GM12874 (cell line): ENCODE measurements at regions not wholly inside any gene's neighbourhood (a gene's known extent, or its start where the extent isn't known, plus 50 kb on each side); places are given as distances from the start of the nearest gene placed in this dataset.

ENCODE experiments used
- CTCF ChIP-seq: IDR thresholded peaks from 2 replicates; pipeline ENCODE4 v1.5.1; 2011; ENCODE audit warnings: low read depth, mild to moderate bottlenecking, control low read depth, low read length, moderate library complexity; ENCODE audit not compliant: insufficient read depth

GRCh38 chr18:28808373-28808772, 631.4 kb upstream of the CDH2 start:
- TF ChIP-seq CTCF: no peak

- TF ChIP-seq CTCF: no peak
Observed at GRCh38 chr18:28805491-28805890, 628.6 kb upstream of the CDH2 start.

GRCh38 chr18:28804512-28805202, 627.7 kb upstream of the CDH2 start:
- no peak for TF ChIP-seq CTCF

- no peak for TF ChIP-seq CTCF
Observed at GRCh38 chr18:28802546-28802945, 625.6 kb upstream of the CDH2 start.

GRCh38 chr18:28801876-28802275, 624.9 kb upstream of the CDH2 start:
- TF ChIP-seq CTCF: no peak

GRCh38 chr18:28794459-28795245, 617.7 kb upstream of the CDH2 start:
- TF ChIP-seq CTCF: no peak

- TF ChIP-seq CTCF: no peak
Observed at GRCh38 chr18:28793901-28794300, 617.0 kb upstream of the CDH2 start.
